HG02943 (cell line): ENCODE measurements at regions not wholly inside any gene's neighbourhood (a gene's known extent, or its start where the extent isn't known, plus 50 kb on each side); places are given as distances from the start of the nearest gene placed in this dataset.

Experiments used
- ATAC-seq: cut with Tn5 transposase; IDR thresholded peaks from one replicate; pipeline ENCODE4 v1.9.1; 2021; ENCODE audit warnings: mild to moderate bottlenecking, low read depth, moderate library complexity; ENCODE audit not compliant: unreplicated experiment

DNA sequence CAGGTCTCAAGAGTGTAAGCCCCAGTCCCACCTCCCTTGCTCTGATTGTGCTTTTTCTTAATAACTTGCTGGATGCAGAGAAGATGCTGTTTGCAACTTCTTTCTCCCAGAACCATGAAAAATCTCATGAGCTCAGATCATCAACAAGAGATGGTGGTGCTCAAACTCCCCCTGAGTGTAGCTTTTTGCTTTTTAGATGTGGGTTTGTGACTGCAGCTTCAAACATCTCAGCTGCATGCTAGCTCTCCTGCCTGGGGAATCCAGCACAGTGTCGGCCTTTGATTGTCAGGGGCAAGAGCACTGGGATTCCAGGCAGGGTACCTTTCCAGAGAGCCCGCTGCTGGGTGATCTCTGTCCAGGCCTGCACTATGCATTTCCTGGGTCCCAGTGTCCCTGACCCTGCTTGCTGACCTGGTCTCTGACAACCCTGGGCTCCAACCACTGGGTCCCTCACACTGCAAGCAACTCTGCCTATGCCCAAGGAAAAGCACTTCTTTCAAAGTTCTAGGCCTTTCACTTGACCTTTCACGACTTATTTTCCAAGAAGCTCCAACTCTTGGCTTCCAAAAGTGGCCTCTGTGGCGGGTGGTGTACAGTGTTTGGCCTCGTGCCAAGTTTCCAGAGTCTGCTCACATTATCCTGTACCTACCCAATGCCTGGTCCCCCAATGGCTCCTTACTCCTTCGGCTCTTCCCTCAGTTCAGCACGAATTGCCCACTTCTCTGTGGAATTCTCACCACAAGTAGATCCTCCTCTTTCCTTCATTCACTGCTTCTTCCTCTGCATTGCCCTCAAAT is 69.7 kb upstream of the LY86 start:
- no peak for ATAC-seq

DNA sequence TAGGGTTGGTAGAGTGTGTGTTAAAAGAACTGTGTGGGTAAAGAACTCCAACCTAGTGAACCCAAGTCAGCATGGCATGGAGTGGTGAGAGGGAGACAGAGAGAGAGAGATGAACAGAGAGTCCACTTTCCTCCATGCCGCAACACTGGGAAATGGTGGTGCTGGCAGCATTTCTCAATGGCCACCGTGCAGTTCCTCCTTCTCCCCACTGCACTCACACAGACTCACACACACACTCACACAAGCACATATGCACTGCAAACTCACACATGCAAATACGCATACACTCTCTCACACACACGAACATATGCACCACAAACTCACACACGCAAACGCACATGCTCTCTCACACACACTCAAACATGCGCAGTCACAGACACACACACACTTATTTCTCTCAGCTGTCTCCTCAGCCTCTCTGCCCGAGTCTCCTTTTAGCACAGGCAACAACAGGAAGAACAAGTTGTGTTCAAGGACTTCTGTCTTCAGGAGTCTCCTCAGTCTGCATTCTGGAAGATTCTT is 66.5 kb upstream of the LY86 start:
- ATAC-seq = no peak

DNA sequence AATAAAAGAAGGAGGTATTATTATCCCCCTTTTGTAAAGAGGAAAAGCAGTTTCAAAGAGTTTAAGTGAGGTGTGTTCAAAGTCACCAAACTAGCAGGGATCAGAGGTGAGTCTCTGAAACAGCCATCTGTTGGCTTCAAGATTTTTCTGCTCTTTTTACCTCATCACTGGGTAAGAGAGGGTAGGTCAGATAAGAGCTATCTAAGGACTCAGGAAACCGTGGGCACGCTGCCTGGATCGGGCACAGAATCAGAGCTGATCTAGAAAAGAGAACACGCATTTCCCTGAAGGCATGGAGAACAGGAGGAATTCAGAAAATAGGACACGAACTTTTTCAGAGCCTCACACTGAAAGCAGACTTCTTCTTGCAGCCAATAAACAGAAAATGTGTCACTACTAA is 65.8 kb upstream of the LY86 start:
- no peak for ATAC-seq

DNA sequence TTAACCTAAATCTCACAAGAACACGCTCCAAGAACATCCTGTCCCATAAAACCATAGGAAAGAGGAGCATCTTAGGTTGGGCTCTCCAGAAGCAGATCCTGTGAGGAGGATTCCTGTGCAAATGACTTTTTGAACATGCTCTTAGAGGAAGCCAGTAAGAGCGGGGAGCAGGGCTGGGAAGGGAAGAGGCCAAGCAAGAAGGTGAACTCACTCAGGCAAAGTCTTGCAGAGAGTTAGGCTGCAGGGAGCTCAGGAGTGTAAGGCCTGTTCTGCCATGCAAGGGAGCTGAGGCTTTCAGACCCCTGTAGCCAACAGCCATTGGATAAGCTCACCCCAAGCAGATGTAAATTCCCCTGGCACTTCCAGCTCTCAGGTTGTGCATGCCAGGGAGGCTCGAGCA is 63.6 kb upstream of the LY86 start:
- no peak for ATAC-seq

DNA sequence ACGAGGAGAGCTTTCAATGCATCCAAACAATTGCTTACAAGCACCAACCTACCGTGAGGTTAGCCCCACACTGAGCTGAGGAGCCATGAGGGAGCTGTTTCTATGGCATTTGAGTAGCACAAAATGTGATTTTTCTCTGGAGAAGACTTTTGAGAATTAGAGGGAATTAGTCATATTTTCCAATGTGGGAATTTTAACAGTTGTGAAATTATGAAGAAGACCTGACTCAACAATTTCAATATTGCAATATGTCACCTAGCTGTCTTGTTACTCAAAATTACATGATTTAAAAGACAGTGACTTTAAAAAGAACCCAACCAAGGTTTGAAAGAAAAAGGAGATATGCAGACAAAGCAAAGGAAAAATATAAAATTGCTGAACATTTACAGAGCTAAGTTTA is 62.6 kb upstream of the LY86 start:
- no peak for ATAC-seq

DNA sequence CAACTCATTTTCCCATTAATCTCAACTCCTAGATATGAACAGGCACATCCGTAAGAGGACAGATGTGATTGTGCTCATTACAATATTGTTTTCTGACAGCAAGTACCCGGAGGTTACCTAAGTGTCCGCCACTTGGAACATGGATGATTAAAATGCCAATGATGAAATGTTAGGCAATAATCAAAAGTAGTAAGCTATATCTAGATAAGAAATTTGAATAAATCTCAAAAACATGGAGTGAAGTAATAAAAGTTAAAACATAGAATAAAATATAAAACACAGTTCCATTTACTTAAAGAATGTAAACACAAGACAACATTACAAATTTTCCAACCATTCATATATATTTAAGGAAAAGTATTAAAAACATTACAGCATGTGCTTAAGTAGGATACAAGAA is 59.2 kb upstream of the LY86 start:
- ATAC-seq = no peak

DNA sequence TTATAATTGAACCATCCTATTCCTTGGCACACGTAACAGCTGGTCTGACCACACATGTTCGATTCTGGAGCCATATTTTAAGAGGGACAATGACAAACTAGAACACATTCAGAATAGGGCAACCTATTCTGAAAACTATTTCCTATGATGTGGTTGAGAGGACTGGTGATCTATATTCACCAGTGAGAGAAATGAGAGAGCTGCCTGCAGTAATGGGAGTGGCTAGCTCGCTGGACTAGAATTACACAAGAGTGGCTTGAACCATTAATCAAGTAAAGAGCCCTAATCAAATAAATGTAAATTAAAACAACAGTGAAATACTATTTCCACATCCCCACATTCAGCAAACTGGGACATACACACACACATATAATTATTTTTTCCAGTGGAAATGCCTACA is 55.3 kb upstream of the LY86 start:
- ATAC-seq = no peak

DNA sequence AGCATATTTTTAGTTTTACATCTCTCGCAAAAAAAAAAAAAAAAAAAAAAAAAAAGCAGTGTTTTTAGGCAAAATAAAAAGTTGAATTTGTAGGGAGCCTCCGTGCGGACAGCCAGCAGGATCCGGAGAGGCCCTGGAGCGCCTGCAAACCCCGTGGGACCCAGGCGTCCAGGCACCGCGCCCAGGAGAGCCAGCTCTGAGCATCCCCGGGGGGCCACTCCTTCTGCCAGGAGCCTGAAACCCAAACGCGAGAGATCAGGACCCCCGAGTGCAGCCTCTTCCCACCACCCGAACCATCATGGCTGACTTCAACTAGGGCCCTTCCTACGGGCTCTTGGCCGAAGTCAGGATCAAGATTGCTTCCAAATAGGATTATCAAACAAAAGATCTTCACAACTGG is 54.1 kb upstream of the LY86 start:
- ATAC-seq = no peak

DNA sequence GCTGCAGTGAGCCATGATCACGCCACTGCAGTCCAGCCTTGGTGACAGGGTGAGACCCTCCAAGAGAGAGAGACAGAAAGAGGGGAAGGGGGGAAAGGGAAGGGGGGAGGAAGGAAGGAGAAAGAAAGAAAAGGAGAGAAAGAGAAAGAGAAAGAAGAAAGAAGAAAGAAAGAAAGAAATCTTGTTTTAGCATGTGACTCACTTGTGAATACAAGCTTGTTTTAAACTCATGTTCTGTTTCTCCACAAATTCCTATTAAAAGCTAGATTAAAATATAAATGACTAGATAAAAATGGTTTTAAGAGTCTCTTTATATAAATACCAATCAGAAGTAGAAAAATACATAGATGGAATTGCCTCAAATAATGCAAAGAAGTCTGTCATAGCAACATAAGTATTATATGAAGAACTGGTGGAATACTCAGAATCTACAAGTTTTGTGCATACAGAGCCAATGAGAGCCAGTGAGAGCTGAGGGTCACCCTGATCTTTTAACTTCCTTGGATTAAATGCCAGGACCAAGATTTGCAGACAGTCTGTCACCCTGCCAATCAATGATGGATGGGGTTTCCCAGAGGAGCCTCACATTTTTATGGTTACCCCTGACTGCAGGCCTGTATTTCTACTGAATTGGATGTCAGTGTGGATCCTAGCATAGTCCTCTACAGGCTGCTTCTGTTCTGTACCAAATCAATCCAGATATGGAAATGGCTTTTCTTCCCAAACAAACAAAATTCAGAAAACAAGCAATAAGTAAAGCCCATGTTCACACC is 50.8 kb upstream of the LY86 start:
- no peak for ATAC-seq

DNA sequence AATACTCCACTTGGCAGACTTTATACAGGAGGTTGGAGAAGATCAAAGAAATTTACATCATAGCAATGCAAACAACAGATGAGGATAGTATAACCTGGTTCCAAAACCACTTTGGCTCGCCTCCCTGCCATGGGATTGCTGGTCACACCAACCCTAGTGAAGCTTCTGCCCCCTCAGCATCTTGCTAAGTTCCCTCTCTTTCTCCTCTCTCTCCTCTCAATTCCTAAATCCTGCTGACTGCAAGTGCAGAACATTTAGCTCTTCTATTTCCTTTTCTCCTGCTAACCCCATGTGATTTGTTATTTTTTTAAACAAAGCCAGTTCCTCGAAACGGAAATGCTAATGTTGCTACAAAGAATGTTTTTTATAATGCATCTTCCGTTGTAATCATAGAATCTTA is 50.3 kb upstream of the LY86 start:
- no peak for ATAC-seq
